Liver (tissue), 7 donors: ENCODE measurements at regions not wholly inside any gene's neighbourhood (a gene's known extent, or its start where the extent isn't known, plus 50 kb on each side); places are given as distances from the start of the nearest gene placed in this dataset.

Experiments
- DNase-seq: peaks from one replicate; pipeline ENCODE4 v3.0.0-alpha.2; 2017; ENCODE audit warnings: low spot score
- H3K27ac ChIP-seq, 2 donors: one replicate each; pipeline ENCODE4 v1.7.0; 2013; ENCODE audit warnings: inconsistent platforms in 2 of 2, low read length in 2 of 2, control low read depth in 1 of 2, low read depth in 1 of 2, mild to moderate bottlenecking in 1 of 2
- H3K27me3 ChIP-seq, 4 donors: one replicate each; pipeline versions ENCODE4 v1.6.1 to v1.7.0; 2013; ENCODE audit warnings: low read length in 3 of 4, inconsistent platforms in 1 of 4, mild to moderate bottlenecking in 1 of 4, moderate library complexity in 1 of 4; ENCODE audit not compliant: control insufficient read depth in 4 of 4, insufficient read depth in 4 of 4
- H3K36me3 ChIP-seq, 4 donors: one replicate each; pipeline versions ENCODE4 v1.6.1 to v1.7.0; 2013; ENCODE audit warnings: low read length in 3 of 4, mild to moderate bottlenecking in 3 of 4, low read depth in 1 of 4, moderate library complexity in 1 of 4; ENCODE audit not compliant: control insufficient read depth in 4 of 4, insufficient read depth in 3 of 4
- H3K4me1 ChIP-seq, 4 donors: one replicate each; pipeline versions ENCODE4 v1.6.1 to v1.7.0; 2013; ENCODE audit warnings: low read length in 3 of 4, mild to moderate bottlenecking in 3 of 4, moderate library complexity in 1 of 4; ENCODE audit not compliant: control insufficient read depth in 4 of 4, insufficient read depth in 4 of 4
- H3K4me3 ChIP-seq, 3 donors: one replicate each; pipeline versions ENCODE4 v1.6.1 to v1.7.0; 2013; ENCODE audit warnings: low read length in 3 of 3, control low read depth in 1 of 3, low read depth in 1 of 3, mild to moderate bottlenecking in 1 of 3
- H3K9ac ChIP-seq, 2 donors: one replicate each; pipeline ENCODE4 v1.7.0; 2013; ENCODE audit warnings: low read length in 2 of 2, mild to moderate bottlenecking in 2 of 2, moderate library complexity in 2 of 2, control low read depth in 1 of 2, low read depth in 1 of 2
- H3K9me3 ChIP-seq, 4 donors: one replicate each; pipeline versions ENCODE4 v1.6.1 to v1.7.0; 2013; ENCODE audit warnings: low read length in 3 of 4; ENCODE audit not compliant: control insufficient read depth in 4 of 4
- EGR1 ChIP-seq, 2 donors: IDR thresholded peaks; 2 replicates each; pipeline ENCODE4 v1.6.1; 2016 to 2018; ENCODE audit warnings: antibody characterized with exemption in 2 of 2, low read depth in 2 of 2
- FOXA1 ChIP-seq: IDR thresholded peaks from 2 replicates; pipeline ENCODE4 v1.6.1; 2016; ENCODE audit warnings: antibody characterized with exemption
- FOXA2 ChIP-seq: IDR thresholded peaks from 2 replicates; pipeline ENCODE4 v1.6.1; 2016; ENCODE audit warnings: antibody characterized with exemption
- HNF4A ChIP-seq, 2 donors: conservative IDR thresholded peaks; 2 replicates each; pipeline ENCODE4 v1.6.1; 2016; ENCODE audit warnings: antibody characterized with exemption in 2 of 2, mild to moderate bottlenecking in 2 of 2
- HNF4G ChIP-seq: IDR thresholded peaks from 2 replicates; pipeline ENCODE4 v1.6.1; 2016; ENCODE audit warnings: antibody characterized with exemption
- NR2F2 ChIP-seq: IDR thresholded peaks from 2 replicates; pipeline ENCODE4 v1.6.1; 2016; ENCODE audit warnings: antibody characterized with exemption
- RAD21 ChIP-seq, 2 donors: IDR thresholded peaks; 2 replicates each; pipeline ENCODE4 v1.6.1; 2016; ENCODE audit warnings: antibody characterized with exemption in 2 of 2, mild to moderate bottlenecking in 2 of 2
- TAF1 ChIP-seq: conservative IDR thresholded peaks from 2 replicates; pipeline ENCODE4 v1.6.1; 2016; ENCODE audit warnings: antibody characterized with exemption, mild to moderate bottlenecking
- whole genome bisulfite sequencing: extraction: QIAGEN DNeasy Blood & Tissue Kit; methylation state at CpG from one replicate; pipeline ENCODE4 v1.1.7; 2013; 5-methylcytosine and 5-hydroxymethylcytosine counted together
- TF ChIP-seq, protein P1 (sequence below): IDR thresholded peaks from 2 replicates; pipeline ENCODE4 v1.6.1; 2016; ENCODE audit warnings: antibody characterized with exemption, mild to moderate bottlenecking
- TF ChIP-seq, protein P2 (sequence below): IDR thresholded peaks from 2 replicates; pipeline ENCODE4 v1.6.1; 2016; ENCODE audit warnings: antibody characterized with exemption
- donor health status: healthy.
- donor health status: healthy.
- donor health status: healthy.
- donor health status: healthy.

DNA sequence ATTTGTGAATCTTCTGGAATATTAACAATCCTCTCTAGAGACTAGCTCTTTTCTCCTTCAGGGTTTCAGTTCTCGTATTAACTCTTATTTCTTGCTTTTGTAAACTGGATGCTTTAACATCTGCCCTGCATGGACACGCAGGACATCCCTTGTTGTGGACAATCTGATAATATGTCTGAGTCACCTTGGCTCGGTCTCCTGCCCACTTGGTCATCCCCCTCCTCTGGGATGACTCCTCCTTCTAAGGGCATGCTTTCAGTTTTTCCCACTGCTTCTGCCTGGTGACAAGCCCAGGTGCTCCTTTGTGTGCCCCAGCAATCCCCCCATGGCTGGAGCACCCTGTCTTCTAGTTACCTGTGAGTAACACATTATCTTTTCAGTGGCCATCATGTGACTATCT, 460.5 kb downstream of the DSC3 start:
- H3K9ac ChIP-seq, result no peak overlapping the region
- H3K4me1 ChIP-seq, result no peaks in the 10 kb centered on the region
- DNase-seq, result no peak
- TF ChIP-seq FOXA1 (no peak), EGR1 (IDR thresholded peaks at IDR 0.05; ENCODE audit: low read depth in 2 of 2) (no peak)
- H3K9me3 ChIP-seq, result no peaks in the 10 kb centered on the region
- H3K4me3 ChIP-seq, result no peak overlapping the region
- 68% methylated on average over 3 of the region's 3 CpGs for WGBS
- H3K36me3 ChIP-seq, result no peaks in the 10 kb centered on the region
- H3K27me3 ChIP-seq, result no peaks in the 10 kb centered on the region
- H3K27ac ChIP-seq, result no peak overlapping the region

DNA sequence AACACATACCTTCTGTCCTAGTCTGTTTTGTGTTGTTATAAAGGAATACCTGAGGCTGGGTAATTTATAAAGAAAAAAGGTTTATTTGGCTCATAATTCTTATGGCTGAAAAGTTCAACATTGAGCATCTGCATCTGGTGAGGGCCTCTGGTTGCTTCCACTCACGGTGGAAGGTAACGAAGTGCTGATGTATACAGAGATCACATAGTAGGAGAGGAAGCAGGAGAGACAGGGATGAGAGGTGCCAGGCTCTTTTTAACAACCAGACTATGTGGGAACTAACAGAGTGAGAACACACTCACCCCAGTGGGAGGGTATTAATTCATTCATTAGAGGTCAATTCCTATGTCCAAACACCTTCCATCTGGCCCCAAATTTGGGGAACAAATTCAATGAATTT, 463.8 kb downstream of the DSC3 start:
- H3K4me3 ChIP-seq, result no peak overlapping the region
- H3K4me1 ChIP-seq, result no peaks in the 10 kb centered on the region
- no peaks in the 10 kb centered on the region for H3K27me3 ChIP-seq
- H3K9ac ChIP-seq, result no peak overlapping the region
- DNase-seq, result no peak
- TF ChIP-seq FOXA2, result no peak
- no peak for TF ChIP-seq HNF4G
- no peak for TF ChIP-seq NR2F2
- TF ChIP-seq HNF4A (conservative IDR thresholded peaks at IDR 0.05), result no peak
- no peak for TF ChIP-seq TAF1
- no peak for TF ChIP-seq FOXA1
- TF ChIP-seq, protein P1, sequence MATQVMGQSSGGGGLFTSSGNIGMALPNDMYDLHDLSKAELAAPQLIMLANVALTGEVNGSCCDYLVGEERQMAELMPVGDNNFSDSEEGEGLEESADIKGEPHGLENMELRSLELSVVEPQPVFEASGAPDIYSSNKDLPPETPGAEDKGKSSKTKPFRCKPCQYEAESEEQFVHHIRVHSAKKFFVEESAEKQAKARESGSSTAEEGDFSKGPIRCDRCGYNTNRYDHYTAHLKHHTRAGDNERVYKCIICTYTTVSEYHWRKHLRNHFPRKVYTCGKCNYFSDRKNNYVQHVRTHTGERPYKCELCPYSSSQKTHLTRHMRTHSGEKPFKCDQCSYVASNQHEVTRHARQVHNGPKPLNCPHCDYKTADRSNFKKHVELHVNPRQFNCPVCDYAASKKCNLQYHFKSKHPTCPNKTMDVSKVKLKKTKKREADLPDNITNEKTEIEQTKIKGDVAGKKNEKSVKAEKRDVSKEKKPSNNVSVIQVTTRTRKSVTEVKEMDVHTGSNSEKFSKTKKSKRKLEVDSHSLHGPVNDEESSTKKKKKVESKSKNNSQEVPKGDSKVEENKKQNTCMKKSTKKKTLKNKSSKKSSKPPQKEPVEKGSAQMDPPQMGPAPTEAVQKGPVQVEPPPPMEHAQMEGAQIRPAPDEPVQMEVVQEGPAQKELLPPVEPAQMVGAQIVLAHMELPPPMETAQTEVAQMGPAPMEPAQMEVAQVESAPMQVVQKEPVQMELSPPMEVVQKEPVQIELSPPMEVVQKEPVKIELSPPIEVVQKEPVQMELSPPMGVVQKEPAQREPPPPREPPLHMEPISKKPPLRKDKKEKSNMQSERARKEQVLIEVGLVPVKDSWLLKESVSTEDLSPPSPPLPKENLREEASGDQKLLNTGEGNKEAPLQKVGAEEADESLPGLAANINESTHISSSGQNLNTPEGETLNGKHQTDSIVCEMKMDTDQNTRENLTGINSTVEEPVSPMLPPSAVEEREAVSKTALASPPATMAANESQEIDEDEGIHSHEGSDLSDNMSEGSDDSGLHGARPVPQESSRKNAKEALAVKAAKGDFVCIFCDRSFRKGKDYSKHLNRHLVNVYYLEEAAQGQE, result no peak
- no peak overlapping the region for H3K27ac ChIP-seq
- no peaks in the 10 kb centered on the region for H3K9me3 ChIP-seq
- no peaks in the 10 kb centered on the region for H3K36me3 ChIP-seq
- 37% methylated on average over 2 of the region's 2 CpGs for WGBS

DNA sequence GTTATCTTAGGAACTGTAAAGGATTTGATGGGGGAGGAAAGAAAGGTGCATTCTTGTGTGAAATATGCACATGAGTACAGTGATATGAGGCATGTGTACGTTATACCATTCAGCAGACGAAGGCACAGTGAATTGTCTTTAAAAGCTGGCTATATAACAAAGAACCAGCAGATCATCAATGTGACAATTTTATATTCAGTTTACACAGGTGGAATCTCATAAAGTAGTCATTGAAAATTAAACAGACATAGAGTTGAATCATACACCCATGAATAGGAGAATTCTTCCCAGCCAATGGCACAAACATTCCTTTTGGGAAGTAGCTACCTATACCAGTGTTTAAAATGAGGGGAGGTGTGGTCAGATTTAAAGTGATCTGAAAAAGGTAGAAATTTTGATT, 470.3 kb downstream of the DSC3 start:
- H3K4me3 ChIP-seq, result no peak overlapping the region
- H3K27me3 ChIP-seq, result no peaks in the 10 kb centered on the region
- no peaks in the 10 kb centered on the region for H3K36me3 ChIP-seq
- 80% methylated on average over 2 of the region's 2 CpGs for WGBS
- DNase-seq, result no peak
- H3K27ac ChIP-seq, result no peak overlapping the region
- TF ChIP-seq FOXA2 (no peak), HNF4G (no peak)
- H3K9me3 ChIP-seq, result no peaks in the 10 kb centered on the region
- H3K9ac ChIP-seq, result no peak overlapping the region
- H3K4me1 ChIP-seq, result no peaks in the 10 kb centered on the region

DNA sequence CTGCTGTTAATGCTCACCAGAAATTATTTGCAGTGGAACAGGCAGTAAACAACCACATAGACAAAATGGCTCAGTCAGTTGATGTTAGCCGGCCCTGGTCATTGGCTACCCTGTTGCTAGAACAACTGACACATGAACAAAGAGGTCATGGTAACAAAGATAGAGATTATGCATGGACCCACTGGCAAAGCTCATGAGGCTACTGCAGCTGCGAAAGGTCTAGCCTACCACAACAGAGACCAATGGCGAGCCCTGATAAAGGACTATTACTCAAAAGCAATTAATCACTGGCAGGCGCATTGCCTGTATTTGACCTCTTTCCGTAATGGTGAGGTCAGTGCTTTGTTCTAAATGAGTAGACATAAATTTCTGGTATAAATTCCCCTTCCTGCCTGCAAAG, 474.2 kb downstream of the DSC3 start:
- Histone ChIP-seq H3K27ac (no peak overlapping the region), H3K27me3 (no peaks in the 10 kb centered on the region), H3K4me3 (no peak overlapping the region), H3K9ac (no peak overlapping the region), H3K36me3 (no peaks in the 10 kb centered on the region), H3K9me3 (no peaks in the 10 kb centered on the region), H3K4me1 (no peaks in the 10 kb centered on the region)
- no peak for TF ChIP-seq TAF1
- no peak for TF ChIP-seq HNF4G
- TF ChIP-seq RAD21 (IDR thresholded peaks at IDR 0.05), result no peak
- TF ChIP-seq, protein P2, sequence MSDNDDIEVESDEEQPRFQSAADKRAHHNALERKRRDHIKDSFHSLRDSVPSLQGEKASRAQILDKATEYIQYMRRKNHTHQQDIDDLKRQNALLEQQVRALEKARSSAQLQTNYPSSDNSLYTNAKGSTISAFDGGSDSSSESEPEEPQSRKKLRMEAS, result no peak
- TF ChIP-seq, protein P1, result no peak
- no peak for DNase-seq
- WGBS, result 83% methylated on average over 5 of the region's 5 CpGs
